ENCODE measurements at regions not wholly inside any gene's neighbourhood (a gene's known extent, or its start where the extent isn't known, plus 50 kb on each side); places are given as distances from the start of the nearest gene placed in this dataset.

DNA sequence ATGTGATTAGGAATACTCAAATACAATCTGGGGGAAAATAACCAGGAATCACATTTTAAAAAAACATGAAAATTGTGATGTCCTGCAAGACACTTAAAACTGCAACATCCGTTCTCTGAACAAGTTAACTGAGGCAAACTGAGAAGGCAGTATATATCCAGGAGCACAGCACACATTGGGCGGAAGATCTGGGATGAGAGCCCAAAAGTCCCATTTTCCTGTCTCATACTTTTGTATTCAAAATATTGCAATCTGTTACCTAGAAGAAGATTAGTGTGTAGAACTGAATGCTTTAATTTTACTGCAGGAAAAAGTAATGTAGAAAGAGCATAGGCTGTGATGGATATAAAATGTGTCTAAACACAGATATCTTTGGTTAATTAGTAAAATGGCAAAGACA is 276.8 kb upstream of the FANCL start:
- no peak overlapping the region for H3K4me2 ChIP-seq (ENCODE audit: low read length)
- H3K4me1 ChIP-seq (ENCODE audit: insufficient read depth, low read length, severe bottlenecking) = no peaks in the 10 kb centered on the region
- no peak overlapping the region for H3K4me3 ChIP-seq (ENCODE audit: low read depth, low read length, poor library complexity, severe bottlenecking)
- H4K20me1 ChIP-seq (ENCODE audit: insufficient read depth, low read length) = no peaks in the 10 kb centered on the region
- H3K27ac ChIP-seq (ENCODE audit: low read depth, low read length, poor library complexity, severe bottlenecking) = no peak overlapping the region
- H3K36me3 ChIP-seq (ENCODE audit: insufficient read depth, low read length) = no peaks in the 10 kb centered on the region
- H2AFZ ChIP-seq (ENCODE audit: low read length) = no peak overlapping the region
- no peaks in the 10 kb centered on the region for H3K9me2 ChIP-seq (ENCODE audit: low read depth, low read length)
- no peaks in the 10 kb centered on the region for H3K27me3 ChIP-seq (ENCODE audit: insufficient read depth, low read length)
- H3K79me2 ChIP-seq (ENCODE audit: insufficient read depth, low read length) = no peaks in the 10 kb centered on the region
- H3K9ac ChIP-seq (ENCODE audit: low read length) = no peak overlapping the region
- TF ChIP-seq EZH2 (IDR thresholded peaks at IDR 0.05; ENCODE audit: borderline replicate concordance, low read length) = no peak
- TF ChIP-seq, protein P1, sequence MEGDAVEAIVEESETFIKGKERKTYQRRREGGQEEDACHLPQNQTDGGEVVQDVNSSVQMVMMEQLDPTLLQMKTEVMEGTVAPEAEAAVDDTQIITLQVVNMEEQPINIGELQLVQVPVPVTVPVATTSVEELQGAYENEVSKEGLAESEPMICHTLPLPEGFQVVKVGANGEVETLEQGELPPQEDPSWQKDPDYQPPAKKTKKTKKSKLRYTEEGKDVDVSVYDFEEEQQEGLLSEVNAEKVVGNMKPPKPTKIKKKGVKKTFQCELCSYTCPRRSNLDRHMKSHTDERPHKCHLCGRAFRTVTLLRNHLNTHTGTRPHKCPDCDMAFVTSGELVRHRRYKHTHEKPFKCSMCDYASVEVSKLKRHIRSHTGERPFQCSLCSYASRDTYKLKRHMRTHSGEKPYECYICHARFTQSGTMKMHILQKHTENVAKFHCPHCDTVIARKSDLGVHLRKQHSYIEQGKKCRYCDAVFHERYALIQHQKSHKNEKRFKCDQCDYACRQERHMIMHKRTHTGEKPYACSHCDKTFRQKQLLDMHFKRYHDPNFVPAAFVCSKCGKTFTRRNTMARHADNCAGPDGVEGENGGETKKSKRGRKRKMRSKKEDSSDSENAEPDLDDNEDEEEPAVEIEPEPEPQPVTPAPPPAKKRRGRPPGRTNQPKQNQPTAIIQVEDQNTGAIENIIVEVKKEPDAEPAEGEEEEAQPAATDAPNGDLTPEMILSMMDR (IDR thresholded peaks at IDR 0.05; ENCODE audit: low read length) = no peak
- no peaks in the 10 kb centered on the region for H3K9me3 ChIP-seq (ENCODE audit: low read length)
- H3F3A ChIP-seq (ENCODE audit: insufficient read depth, low read length) = no peaks in the 10 kb centered on the region

DNA sequence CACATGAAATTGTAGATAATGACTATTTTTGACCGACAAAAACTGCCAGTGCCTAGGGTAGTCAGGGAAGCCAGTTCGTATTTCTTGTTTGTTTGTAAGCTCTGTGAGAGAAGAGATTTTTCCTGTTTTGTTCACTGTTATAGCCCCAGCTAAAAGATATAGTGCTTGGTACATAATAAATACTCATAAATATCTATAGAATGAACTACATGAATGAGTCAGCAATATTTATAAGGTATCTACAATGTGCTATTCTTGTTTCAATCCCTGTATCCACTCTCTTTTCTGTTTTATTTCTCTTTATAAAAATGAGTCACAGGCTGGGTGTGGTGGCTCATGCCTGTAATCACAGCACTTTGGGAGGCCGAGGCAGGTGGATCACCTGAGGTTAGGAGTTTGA is 275.6 kb upstream of the FANCL start:
- Histone ChIP-seq H3K4me3 (ENCODE audit: low read depth, low read length, poor library complexity, severe bottlenecking) (no peak overlapping the region), H3K36me3 (ENCODE audit: insufficient read depth, low read length) (no peaks in the 10 kb centered on the region), H3K79me2 (ENCODE audit: insufficient read depth, low read length) (no peaks in the 10 kb centered on the region), H3K9me2 (ENCODE audit: low read depth, low read length) (no peaks in the 10 kb centered on the region), H4K20me1 (ENCODE audit: insufficient read depth, low read length) (no peaks in the 10 kb centered on the region), H3K9ac (ENCODE audit: low read length) (no peak overlapping the region), H3K27me3 (ENCODE audit: insufficient read depth, low read length) (no peaks in the 10 kb centered on the region), H3K27ac (ENCODE audit: low read depth, low read length, poor library complexity, severe bottlenecking) (no peak overlapping the region), H2AFZ (ENCODE audit: low read length) (no peak overlapping the region), H3K4me2 (ENCODE audit: low read length) (no peak overlapping the region), H3K4me1 (ENCODE audit: insufficient read depth, low read length, severe bottlenecking) (no peaks in the 10 kb centered on the region), H3K9me3 (ENCODE audit: low read length) (no peaks in the 10 kb centered on the region), H3F3A (ENCODE audit: insufficient read depth, low read length) (no peaks in the 10 kb centered on the region)
- TF ChIP-seq, protein P1 (IDR thresholded peaks at IDR 0.05; ENCODE audit: low read length) = no peak
- no peak for TF ChIP-seq EZH2 (IDR thresholded peaks at IDR 0.05; ENCODE audit: borderline replicate concordance, low read length)

DNA sequence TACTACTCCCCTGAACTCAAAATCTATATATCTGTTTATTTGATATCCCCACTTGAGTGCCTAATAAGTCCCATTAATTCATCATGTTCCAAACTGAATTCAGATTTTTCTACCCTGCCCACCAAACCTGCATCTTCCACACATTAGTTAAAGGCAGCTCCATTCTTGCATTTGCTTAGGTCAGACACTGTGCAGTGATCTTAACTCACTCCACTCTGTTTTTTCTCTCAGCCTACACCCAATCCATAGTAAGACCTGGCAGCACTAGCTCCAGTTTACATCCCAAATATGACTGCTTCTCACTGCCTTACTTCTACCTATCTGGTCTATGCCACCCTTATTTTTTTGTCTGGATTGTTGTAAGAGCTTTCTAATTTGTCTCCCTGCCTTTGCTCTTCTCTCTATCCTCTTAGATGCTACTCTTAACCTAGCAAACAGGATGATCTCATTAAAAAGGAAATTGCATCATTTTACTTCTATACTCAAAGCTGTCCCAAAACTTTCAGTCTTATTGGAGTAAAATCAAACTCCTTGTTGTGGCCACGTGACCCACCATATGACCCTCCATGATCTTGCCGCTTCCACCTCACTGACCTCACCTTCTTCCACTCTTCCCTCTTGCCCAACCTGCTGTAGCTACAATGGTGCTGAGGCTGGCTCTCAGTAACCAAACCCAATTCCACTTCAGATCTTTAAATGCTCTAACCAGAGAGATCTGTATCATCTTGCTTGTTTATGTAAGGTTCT is 274.9 kb upstream of the FANCL start:
- Histone ChIP-seq H2AFZ (ENCODE audit: low read length) (no peak overlapping the region), H3F3A (ENCODE audit: insufficient read depth, low read length) (no peaks in the 10 kb centered on the region), H3K27ac (ENCODE audit: low read depth, low read length, poor library complexity, severe bottlenecking) (no peak overlapping the region), H3K79me2 (ENCODE audit: insufficient read depth, low read length) (no peaks in the 10 kb centered on the region), H3K36me3 (ENCODE audit: insufficient read depth, low read length) (no peaks in the 10 kb centered on the region), H3K4me1 (ENCODE audit: insufficient read depth, low read length, severe bottlenecking) (no peaks in the 10 kb centered on the region), H3K9me2 (ENCODE audit: low read depth, low read length) (no peaks in the 10 kb centered on the region), H3K4me2 (ENCODE audit: low read length) (no peak overlapping the region), H3K4me3 (ENCODE audit: low read depth, low read length, poor library complexity, severe bottlenecking) (no peak overlapping the region), H3K9ac (ENCODE audit: low read length) (no peak overlapping the region), H4K20me1 (ENCODE audit: insufficient read depth, low read length) (no peaks in the 10 kb centered on the region), H3K9me3 (ENCODE audit: low read length) (no peaks in the 10 kb centered on the region), H3K27me3 (ENCODE audit: insufficient read depth, low read length) (no peaks in the 10 kb centered on the region)
- TF ChIP-seq, protein P1 (IDR thresholded peaks at IDR 0.05; ENCODE audit: low read length) = no peak
- no peak for TF ChIP-seq EZH2 (IDR thresholded peaks at IDR 0.05; ENCODE audit: borderline replicate concordance, low read length)

Data from OCI-LY1 (cell line).